Mucosa of descending colon (tissue), 3 donors: ENCODE measurements at regions not wholly inside any gene's neighbourhood (a gene's known extent, or its start where the extent isn't known, plus 50 kb on each side); places are given as distances from the start of the nearest gene placed in this dataset.
"Not testable (repeated sequence)": the region's sequence is repeated elsewhere in the genome, so short reads cannot be mapped to it uniquely, and the experiment has no call there.

Experiments used
- ATAC-seq: fragments of 200-7000 bp; cut with Tn5 transposase; one replicate; pipeline ENCODE4 v1.9.1; 2020; ENCODE audit warnings: mild to moderate bottlenecking, moderate library complexity
- DNase-seq, 3 donors: peaks; one replicate each; pipeline ENCODE4 v3.0.0-alpha.2; 2020
- H3K36me3 ChIP-seq: fragments of 200-600 bp; one replicate; pipeline ENCODE4 v1.8.0; 2021; ENCODE audit warnings: low read depth, mild to moderate bottlenecking
- H3K4me1 ChIP-seq: fragments of 200-600 bp; one replicate; pipeline ENCODE4 v1.8.0; 2021; ENCODE audit warnings: low read depth, mild to moderate bottlenecking
- H3K4me3 ChIP-seq: fragments of 200-600 bp; one replicate; pipeline ENCODE4 v1.8.0; 2021; ENCODE audit warnings: mild to moderate bottlenecking
- H3K9me3 ChIP-seq: fragments of 200-600 bp; one replicate; pipeline ENCODE4 v1.8.0; 2021; ENCODE audit warnings: mild to moderate bottlenecking
- CTCF ChIP-seq: fragments of 200-600 bp; IDR thresholded peaks from one replicate; pipeline ENCODE4 v1.8.0; 2022; ENCODE audit warnings: antibody characterized with exemption, mild to moderate bottlenecking
- intact Hi-C, 2 donors: fragments of 100-400 bp; cut with DNase I in 1 of 2; cut with micrococcal nuclease in 1 of 2; formaldehyde crosslinking; loops; one replicate each; pipeline versions ENCODE4 v1.11.0 to v1.11.1; 2022; cut with DNase I, micrococcal nuclease
- donor health status: DM: no; HTN: no; CAD: no; lungs with moderate emphysema.
- donor health status: DM: no; HTN: no; CAD: no.
- donor health status: DM: no; HTN: yes; CAD: no.

- no peak for TF ChIP-seq CTCF
- no peak overlapping the region for H3K4me3 ChIP-seq
- no peak for ATAC-seq
- H3K36me3 ChIP-seq = no peaks in the 10 kb centered on the region
- H3K9me3 ChIP-seq = peaks cover 6% of the 10 kb centered on the region
- intact Hi-C loops = no loop called here
- no peaks in the 10 kb centered on the region for H3K4me1 ChIP-seq
- DNase-seq = no peak
These were observed 330.3 kb upstream of the EPHA5 start for GRCh38 chr4:66000510-66001117.

GRCh38 chr4:65999518-65999871, 329.2 kb upstream of the EPHA5 start:
- Histone ChIP-seq H3K4me1 (no peaks in the 10 kb centered on the region), H3K9me3 (peaks cover 6% of the 10 kb centered on the region), H3K4me3 (no peak overlapping the region), H3K36me3 (no peaks in the 10 kb centered on the region)
- ATAC-seq (no peak), DNase-seq (no peak)
- no peak for TF ChIP-seq CTCF
- intact Hi-C loops = no loop called here

- DNase-seq = peak in 1 of 3 donors; percentile 35
- H3K9me3 ChIP-seq, H3K36me3 ChIP-seq, H3K4me3 ChIP-seq, ATAC-seq, intact Hi-C loops, H3K4me1 ChIP-seq: not testable (repeated sequence)
These were observed 328.7 kb upstream of the EPHA5 start for GRCh38 chr4:65998807-65999517.

GRCh38 chr4:65983061-65983460, 312.8 kb upstream of the EPHA5 start:
- DNase-seq (no peak), ATAC-seq (no peak)
- no peaks in the 10 kb centered on the region for H3K36me3 ChIP-seq
- intact Hi-C loops = no loop called here
- H3K9me3 ChIP-seq = peaks cover 27% of the 10 kb centered on the region
- H3K4me1 ChIP-seq = no peaks in the 10 kb centered on the region
- no peak for TF ChIP-seq CTCF
- no peak overlapping the region for H3K4me3 ChIP-seq

GRCh38 chr4:65976287-65976686, 306.0 kb upstream of the EPHA5 start:
- no peak for DNase-seq
- no peak for TF ChIP-seq CTCF
- Histone ChIP-seq H3K36me3 (no peaks in the 10 kb centered on the region), H3K9me3 (peaks cover 20% of the 10 kb centered on the region), H3K4me1 (no peaks in the 10 kb centered on the region), H3K4me3 (no peak overlapping the region)
- intact Hi-C loops = no loop called here
- no peak for ATAC-seq

GRCh38 chr4:65973186-65973585, 302.9 kb upstream of the EPHA5 start:
- no peak for TF ChIP-seq CTCF
- Histone ChIP-seq H3K4me3 (no peak overlapping the region), H3K36me3 (no peaks in the 10 kb centered on the region), H3K4me1 (no peaks in the 10 kb centered on the region), H3K9me3 (peaks cover 9% of the 10 kb centered on the region)
- DNase-seq (no peak), ATAC-seq (no peak)
- intact Hi-C loops = no loop called here
